Liver (tissue), 8 donors: ENCODE measurements at regions not wholly inside any gene's neighbourhood (a gene's known extent, or its start where the extent isn't known, plus 50 kb on each side); places are given as distances from the start of the nearest gene placed in this dataset.

Source experiments
- DNase-seq: peaks from one replicate; pipeline ENCODE4 v3.0.0-alpha.2; 2017; ENCODE audit warnings: low spot score
- H3K27ac ChIP-seq, 2 donors: one replicate each; pipeline ENCODE4 v1.7.0; 2013; ENCODE audit warnings: inconsistent platforms in 2 of 2, low read length in 2 of 2, control low read depth in 1 of 2, low read depth in 1 of 2, mild to moderate bottlenecking in 1 of 2
- H3K27me3 ChIP-seq, 4 donors: one replicate each; pipeline versions ENCODE4 v1.6.1 to v1.7.0; 2013; ENCODE audit warnings: low read length in 3 of 4, inconsistent platforms in 1 of 4, mild to moderate bottlenecking in 1 of 4, moderate library complexity in 1 of 4; ENCODE audit not compliant: control insufficient read depth in 4 of 4, insufficient read depth in 4 of 4
- H3K36me3 ChIP-seq, 4 donors: one replicate each; pipeline versions ENCODE4 v1.6.1 to v1.7.0; 2013; ENCODE audit warnings: low read length in 3 of 4, mild to moderate bottlenecking in 3 of 4, low read depth in 1 of 4, moderate library complexity in 1 of 4; ENCODE audit not compliant: control insufficient read depth in 4 of 4, insufficient read depth in 3 of 4
- H3K4me1 ChIP-seq, 4 donors: one replicate each; pipeline versions ENCODE4 v1.6.1 to v1.7.0; 2013; ENCODE audit warnings: low read length in 3 of 4, mild to moderate bottlenecking in 3 of 4, moderate library complexity in 1 of 4; ENCODE audit not compliant: control insufficient read depth in 4 of 4, insufficient read depth in 4 of 4
- H3K4me3 ChIP-seq, 3 donors: one replicate each; pipeline versions ENCODE4 v1.6.1 to v1.7.0; 2013; ENCODE audit warnings: low read length in 3 of 3, control low read depth in 1 of 3, low read depth in 1 of 3, mild to moderate bottlenecking in 1 of 3
- H3K9ac ChIP-seq, 2 donors: one replicate each; pipeline ENCODE4 v1.7.0; 2013; ENCODE audit warnings: low read length in 2 of 2, mild to moderate bottlenecking in 2 of 2, moderate library complexity in 2 of 2, control low read depth in 1 of 2, low read depth in 1 of 2
- H3K9me3 ChIP-seq, 4 donors: one replicate each; pipeline versions ENCODE4 v1.6.1 to v1.7.0; 2013; ENCODE audit warnings: low read length in 3 of 4; ENCODE audit not compliant: control insufficient read depth in 4 of 4
- CTCF ChIP-seq: fragments of 150-350 bp; IDR thresholded peaks from 2 replicates; pipeline ENCODE4 v1.5.1; 2017; ENCODE audit warnings: improper control_type of control experiment, low read depth, low read length; ENCODE audit not compliant: missing input control
- EGR1 ChIP-seq, 2 donors: IDR thresholded peaks; 2 replicates each; pipeline ENCODE4 v1.6.1; 2016 to 2018; ENCODE audit warnings: antibody characterized with exemption in 2 of 2, low read depth in 2 of 2
- FOXA1 ChIP-seq: IDR thresholded peaks from 2 replicates; pipeline ENCODE4 v1.6.1; 2016; ENCODE audit warnings: antibody characterized with exemption
- FOXA2 ChIP-seq: IDR thresholded peaks from 2 replicates; pipeline ENCODE4 v1.6.1; 2016; ENCODE audit warnings: antibody characterized with exemption
- GABPA ChIP-seq, 2 donors: IDR thresholded peaks in 1 of 2; conservative IDR thresholded peaks in 1 of 2; 2 replicates each; pipeline ENCODE4 v1.6.1; 2016; ENCODE audit warnings: antibody characterized with exemption in 2 of 2, mild to moderate bottlenecking in 1 of 2, moderate library complexity in 1 of 2
- HNF4A ChIP-seq, 2 donors: conservative IDR thresholded peaks; 2 replicates each; pipeline ENCODE4 v1.6.1; 2016; ENCODE audit warnings: antibody characterized with exemption in 2 of 2, mild to moderate bottlenecking in 2 of 2
- HNF4G ChIP-seq: IDR thresholded peaks from 2 replicates; pipeline ENCODE4 v1.6.1; 2016; ENCODE audit warnings: antibody characterized with exemption
- JUND ChIP-seq, 2 donors: IDR thresholded peaks; 2 replicates each; pipeline ENCODE4 v1.6.1; 2016; ENCODE audit warnings: antibody characterized with exemption in 2 of 2
- NR2F2 ChIP-seq: IDR thresholded peaks from 2 replicates; pipeline ENCODE4 v1.6.1; 2016; ENCODE audit warnings: antibody characterized with exemption
- RAD21 ChIP-seq, 2 donors: IDR thresholded peaks; 2 replicates each; pipeline ENCODE4 v1.6.1; 2016; ENCODE audit warnings: antibody characterized with exemption in 2 of 2, mild to moderate bottlenecking in 2 of 2
- RXRA ChIP-seq, 2 donors: IDR thresholded peaks; 2 replicates each; pipeline ENCODE4 v1.6.1; 2017 to 2018; ENCODE audit warnings: antibody characterized with exemption in 2 of 2, mild to moderate bottlenecking in 1 of 2
- SP1 ChIP-seq: IDR thresholded peaks from 2 replicates; pipeline ENCODE4 v1.6.1; 2018; ENCODE audit warnings: antibody characterized with exemption, mild to moderate bottlenecking
- TAF1 ChIP-seq: conservative IDR thresholded peaks from 2 replicates; pipeline ENCODE4 v1.6.1; 2016; ENCODE audit warnings: antibody characterized with exemption, mild to moderate bottlenecking
- YY1 ChIP-seq: IDR thresholded peaks from 2 replicates; pipeline ENCODE4 v1.6.1; 2016; ENCODE audit warnings: antibody characterized with exemption, mild to moderate bottlenecking
- WGBS: extraction: QIAGEN DNeasy Blood & Tissue Kit; methylation state at CpG from one replicate; pipeline ENCODE4 v1.1.7; 2013; 5-methylcytosine and 5-hydroxymethylcytosine counted together
- TF ChIP-seq, protein P1 (sequence below): IDR thresholded peaks from 2 replicates; pipeline ENCODE4 v1.6.1; 2016; ENCODE audit warnings: antibody characterized with exemption
- TF ChIP-seq, protein P2 (sequence below): IDR thresholded peaks from 2 replicates; pipeline ENCODE4 v1.6.1; 2016; ENCODE audit warnings: antibody characterized with exemption, mild to moderate bottlenecking
- TF ChIP-seq, protein P3 (sequence below): IDR thresholded peaks from 2 replicates; pipeline ENCODE4 v1.6.1; 2016; ENCODE audit warnings: antibody characterized with exemption
- TF ChIP-seq, protein P4 (sequence below): IDR thresholded peaks from 2 replicates; pipeline ENCODE4 v1.6.1; 2016; ENCODE audit warnings: antibody characterized with exemption
- donor health status: healthy.
- donor health status: healthy.
- donor health status: healthy.
- donor health status: healthy.
- donor health status: healthy.

- no peak for DNase-seq
- no peak for TF ChIP-seq FOXA1
- no peak for TF ChIP-seq FOXA2
- no peaks in the 10 kb centered on the region for H3K4me1 ChIP-seq
- H3K36me3 ChIP-seq: no peaks in the 10 kb centered on the region
- no peak overlapping the region for H3K9ac ChIP-seq
- H3K9me3 ChIP-seq: no peaks in the 10 kb centered on the region
- no peak overlapping the region for H3K4me3 ChIP-seq
- H3K27ac ChIP-seq: no peak overlapping the region
- 66% methylated on average over 2 of the region's 2 CpGs for WGBS
- H3K27me3 ChIP-seq: no peaks in the 10 kb centered on the region
These were observed 153.3 kb upstream of the LYPLAL1 start for GRCh38 chr1:219020386-219020785.

GRCh38 chr1:219020846-219021245 is 152.8 kb upstream of the LYPLAL1 start:
- H3K9me3 ChIP-seq: no peaks in the 10 kb centered on the region
- no peak overlapping the region for H3K9ac ChIP-seq
- no peaks in the 10 kb centered on the region for H3K4me1 ChIP-seq
- no peak overlapping the region for H3K27ac ChIP-seq
- H3K36me3 ChIP-seq: no peaks in the 10 kb centered on the region
- H3K27me3 ChIP-seq: no peaks in the 10 kb centered on the region
- TF ChIP-seq FOXA1 (no peak), NR2F2 (no peak), EGR1 (IDR thresholded peaks at IDR 0.05; ENCODE audit: low read depth in 2 of 2) (no peak), GABPA (IDR thresholded peaks at IDR 0.05 in 1 of 2, conservative IDR thresholded peaks at IDR 0.05 in 1 of 2) (no peak), RAD21 (IDR thresholded peaks at IDR 0.05) (no peak), SP1 (no peak), FOXA2 (no peak)
- TF ChIP-seq, protein P1, sequence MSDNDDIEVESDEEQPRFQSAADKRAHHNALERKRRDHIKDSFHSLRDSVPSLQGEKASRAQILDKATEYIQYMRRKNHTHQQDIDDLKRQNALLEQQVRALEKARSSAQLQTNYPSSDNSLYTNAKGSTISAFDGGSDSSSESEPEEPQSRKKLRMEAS: no peak
- TF ChIP-seq, protein P2, sequence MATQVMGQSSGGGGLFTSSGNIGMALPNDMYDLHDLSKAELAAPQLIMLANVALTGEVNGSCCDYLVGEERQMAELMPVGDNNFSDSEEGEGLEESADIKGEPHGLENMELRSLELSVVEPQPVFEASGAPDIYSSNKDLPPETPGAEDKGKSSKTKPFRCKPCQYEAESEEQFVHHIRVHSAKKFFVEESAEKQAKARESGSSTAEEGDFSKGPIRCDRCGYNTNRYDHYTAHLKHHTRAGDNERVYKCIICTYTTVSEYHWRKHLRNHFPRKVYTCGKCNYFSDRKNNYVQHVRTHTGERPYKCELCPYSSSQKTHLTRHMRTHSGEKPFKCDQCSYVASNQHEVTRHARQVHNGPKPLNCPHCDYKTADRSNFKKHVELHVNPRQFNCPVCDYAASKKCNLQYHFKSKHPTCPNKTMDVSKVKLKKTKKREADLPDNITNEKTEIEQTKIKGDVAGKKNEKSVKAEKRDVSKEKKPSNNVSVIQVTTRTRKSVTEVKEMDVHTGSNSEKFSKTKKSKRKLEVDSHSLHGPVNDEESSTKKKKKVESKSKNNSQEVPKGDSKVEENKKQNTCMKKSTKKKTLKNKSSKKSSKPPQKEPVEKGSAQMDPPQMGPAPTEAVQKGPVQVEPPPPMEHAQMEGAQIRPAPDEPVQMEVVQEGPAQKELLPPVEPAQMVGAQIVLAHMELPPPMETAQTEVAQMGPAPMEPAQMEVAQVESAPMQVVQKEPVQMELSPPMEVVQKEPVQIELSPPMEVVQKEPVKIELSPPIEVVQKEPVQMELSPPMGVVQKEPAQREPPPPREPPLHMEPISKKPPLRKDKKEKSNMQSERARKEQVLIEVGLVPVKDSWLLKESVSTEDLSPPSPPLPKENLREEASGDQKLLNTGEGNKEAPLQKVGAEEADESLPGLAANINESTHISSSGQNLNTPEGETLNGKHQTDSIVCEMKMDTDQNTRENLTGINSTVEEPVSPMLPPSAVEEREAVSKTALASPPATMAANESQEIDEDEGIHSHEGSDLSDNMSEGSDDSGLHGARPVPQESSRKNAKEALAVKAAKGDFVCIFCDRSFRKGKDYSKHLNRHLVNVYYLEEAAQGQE: no peak
- H3K4me3 ChIP-seq: no peak overlapping the region
- DNase-seq: no peak

- Histone ChIP-seq H3K9me3 (no peaks in the 10 kb centered on the region), H3K36me3 (no peaks in the 10 kb centered on the region), H3K4me1 (no peaks in the 10 kb centered on the region), H3K27ac (no peak overlapping the region), H3K27me3 (no peaks in the 10 kb centered on the region), H3K4me3 (no peak overlapping the region), H3K9ac (no peak overlapping the region)
- no peak for DNase-seq
- 84% methylated on average over 4 of the region's 4 CpGs for WGBS
- TF ChIP-seq FOXA2 (no peak), JUND (IDR thresholded peaks at IDR 0.05) (no peak), FOXA1 (no peak), TAF1 (no peak), RXRA (IDR thresholded peaks at IDR 0.05) (no peak), SP1 (no peak), CTCF (no peak), EGR1 (IDR thresholded peaks at IDR 0.05; ENCODE audit: low read depth in 2 of 2) (no peak), HNF4G (no peak), YY1 (no peak), GABPA (IDR thresholded peaks at IDR 0.05 in 1 of 2, conservative IDR thresholded peaks at IDR 0.05 in 1 of 2) (no peak), NR2F2 (no peak), HNF4A (conservative IDR thresholded peaks at IDR 0.05) (no peak)
- TF ChIP-seq, protein P1: no peak
- TF ChIP-seq, protein P3, sequence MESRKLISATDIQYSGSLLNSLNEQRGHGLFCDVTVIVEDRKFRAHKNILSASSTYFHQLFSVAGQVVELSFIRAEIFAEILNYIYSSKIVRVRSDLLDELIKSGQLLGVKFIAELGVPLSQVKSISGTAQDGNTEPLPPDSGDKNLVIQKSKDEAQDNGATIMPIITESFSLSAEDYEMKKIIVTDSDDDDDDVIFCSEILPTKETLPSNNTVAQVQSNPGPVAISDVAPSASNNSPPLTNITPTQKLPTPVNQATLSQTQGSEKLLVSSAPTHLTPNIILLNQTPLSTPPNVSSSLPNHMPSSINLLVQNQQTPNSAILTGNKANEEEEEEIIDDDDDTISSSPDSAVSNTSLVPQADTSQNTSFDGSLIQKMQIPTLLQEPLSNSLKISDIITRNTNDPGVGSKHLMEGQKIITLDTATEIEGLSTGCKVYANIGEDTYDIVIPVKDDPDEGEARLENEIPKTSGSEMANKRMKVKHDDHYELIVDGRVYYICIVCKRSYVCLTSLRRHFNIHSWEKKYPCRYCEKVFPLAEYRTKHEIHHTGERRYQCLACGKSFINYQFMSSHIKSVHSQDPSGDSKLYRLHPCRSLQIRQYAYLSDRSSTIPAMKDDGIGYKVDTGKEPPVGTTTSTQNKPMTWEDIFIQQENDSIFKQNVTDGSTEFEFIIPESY: no peak
- TF ChIP-seq, protein P4, sequence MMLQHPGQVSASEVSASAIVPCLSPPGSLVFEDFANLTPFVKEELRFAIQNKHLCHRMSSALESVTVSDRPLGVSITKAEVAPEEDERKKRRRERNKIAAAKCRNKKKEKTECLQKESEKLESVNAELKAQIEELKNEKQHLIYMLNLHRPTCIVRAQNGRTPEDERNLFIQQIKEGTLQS: no peak
These were observed 146.5 kb upstream of the LYPLAL1 start for GRCh38 chr1:219027146-219027673.
